GM21367 (cell line): ENCODE measurements at regions not wholly inside any gene's neighbourhood (a gene's known extent, or its start where the extent isn't known, plus 50 kb on each side); places are given as distances from the start of the nearest gene placed in this dataset.

Source experiments
- ATAC-seq: cut with Tn5 transposase; IDR thresholded peaks from one replicate; pipeline ENCODE4 v1.9.1; 2021; ENCODE audit not compliant: unreplicated experiment

- ATAC-seq, result no peak
Observed at GRCh38 chr16:56140645-56141044, 50.6 kb upstream of the GNAO1 start.

- ATAC-seq, result no peak
Observed at GRCh38 chr16:56137269-56137668, 54.0 kb upstream of the GNAO1 start.

- ATAC-seq, result no peak
Observed at GRCh38 chr16:56136256-56136655, 55.0 kb upstream of the GNAO1 start.

- no peak for ATAC-seq
Observed at GRCh38 chr16:56134790-56135189, 56.5 kb upstream of the GNAO1 start.

- ATAC-seq, result no peak
Observed at GRCh38 chr16:56125922-56126321, 65.4 kb upstream of the GNAO1 start.

GRCh38 chr16:56122251-56122650, 69.0 kb upstream of the GNAO1 start:
- ATAC-seq, result no peak

GRCh38 chr16:56121156-56121500, 70.2 kb upstream of the GNAO1 start:
- ATAC-seq, result no peak

- no peak for ATAC-seq
Observed at GRCh38 chr16:56120447-56121155, 70.7 kb upstream of the GNAO1 start.

GRCh38 chr16:56119133-56119532, 72.2 kb upstream of the GNAO1 start:
- ATAC-seq, result no peak

GRCh38 chr16:56116577-56116964, 74.7 kb upstream of the GNAO1 start:
- ATAC-seq, result no peak

- ATAC-seq, result no peak
Observed at GRCh38 chr16:56115817-56116576, 75.3 kb upstream of the GNAO1 start.

- no peak for ATAC-seq
Observed at GRCh38 chr16:56113223-56113622, 78.1 kb upstream of the GNAO1 start.

GRCh38 chr16:56111100-56111499, 80.2 kb upstream of the GNAO1 start:
- no peak for ATAC-seq

GRCh38 chr16:56109994-56110393, 81.3 kb upstream of the GNAO1 start:
- ATAC-seq, result no peak

- no peak for ATAC-seq
Observed at GRCh38 chr16:56109205-56109604, 82.1 kb upstream of the GNAO1 start.

- ATAC-seq, result no peak
Observed at GRCh38 chr16:56108724-56109123, 82.6 kb upstream of the GNAO1 start.

GRCh38 chr16:56108056-56108471, 83.2 kb upstream of the GNAO1 start:
- no peak for ATAC-seq

- ATAC-seq, result no peak
Observed at GRCh38 chr16:56106527-56106926, 84.8 kb upstream of the GNAO1 start.

GRCh38 chr16:56102906-56103305, 88.4 kb upstream of the GNAO1 start:
- ATAC-seq, result no peak

- no peak for ATAC-seq
Observed at GRCh38 chr16:56102183-56102686, 89.1 kb upstream of the GNAO1 start.

GRCh38 chr16:56101480-56101879, 89.8 kb upstream of the GNAO1 start:
- ATAC-seq, result no peak

- ATAC-seq, result no peak
Observed at GRCh38 chr16:56097306-56097705, 94.0 kb upstream of the GNAO1 start.
